ENCODE measurements at regions not wholly inside any gene's neighbourhood (a gene's known extent, or its start where the extent isn't known, plus 50 kb on each side); places are given as distances from the start of the nearest gene placed in this dataset.

DNA sequence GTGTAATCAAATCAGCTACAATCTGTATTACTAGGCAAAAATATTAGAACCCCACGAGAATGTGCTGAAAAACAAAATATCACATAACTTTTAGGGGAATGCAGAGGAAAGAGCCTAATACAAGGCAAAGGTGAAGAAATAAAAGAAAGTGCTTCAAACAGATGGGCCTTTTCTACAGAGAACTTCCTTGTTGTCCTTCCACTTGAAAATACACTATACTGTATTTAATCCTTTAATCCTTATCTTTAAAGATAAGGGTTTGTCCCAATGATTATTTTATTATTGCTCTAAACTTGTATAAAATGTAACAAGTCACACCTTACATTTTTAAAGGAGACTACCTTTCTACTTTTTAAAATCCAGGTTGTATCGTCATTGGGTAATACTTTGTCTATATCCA is 296.5 kb downstream of the NDFIP2 start:
- DNase-seq (ENCODE audit: low read depth), result no peak

DNA sequence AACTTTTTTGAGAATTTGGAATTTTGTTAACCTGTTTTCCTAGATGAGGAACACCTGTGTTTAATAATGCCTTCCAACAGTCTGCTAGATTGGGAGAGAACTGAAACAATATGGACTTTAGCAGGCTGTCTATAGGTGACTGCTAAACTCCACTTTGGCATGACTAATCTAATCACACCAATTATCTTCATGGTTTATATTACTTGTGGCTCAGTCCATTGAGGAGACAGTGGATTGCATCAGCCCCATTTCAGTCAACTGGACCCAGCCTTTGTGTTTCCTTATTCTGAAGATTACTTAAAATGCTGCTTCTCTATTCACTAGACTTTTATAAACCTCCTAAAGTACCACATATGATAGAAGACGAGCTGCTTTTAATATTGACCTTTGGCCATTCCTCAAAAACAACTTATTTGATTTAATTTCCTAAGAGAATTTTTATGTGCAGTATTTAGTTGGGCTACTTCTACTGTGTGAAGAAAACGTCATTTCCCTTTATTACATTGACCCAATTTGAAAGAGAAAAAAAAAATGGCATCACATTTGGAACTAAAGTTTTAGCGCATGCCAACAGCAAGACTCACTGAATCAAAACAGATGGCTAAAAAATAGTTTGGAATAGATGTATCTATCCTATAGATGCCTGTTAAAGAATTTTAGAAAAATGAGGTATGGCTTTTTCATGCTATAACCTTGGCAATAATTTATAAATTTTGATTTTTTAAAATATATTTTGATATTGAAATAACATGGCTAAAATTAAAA is 295.8 kb downstream of the NDFIP2 start:
- DNase-seq (ENCODE audit: low read depth), result no peak

DNA sequence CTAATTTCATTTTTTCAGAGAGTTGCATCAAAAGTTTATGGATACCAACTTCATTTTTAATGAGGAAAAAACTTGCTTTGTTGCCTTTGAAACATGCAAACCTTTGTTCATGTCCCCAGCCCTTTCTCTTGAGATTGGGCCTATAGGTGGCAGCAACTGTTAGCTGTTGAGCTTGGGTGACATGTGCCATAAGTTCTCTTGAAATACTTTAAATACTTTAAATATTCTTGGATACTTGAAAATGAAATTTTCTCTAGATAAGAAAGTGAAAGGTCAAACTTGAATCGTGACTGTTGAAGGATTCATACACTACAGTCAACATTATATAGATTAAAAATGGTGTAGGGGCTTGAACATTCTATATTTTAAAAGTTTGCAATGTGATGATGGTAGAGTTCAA is 294.9 kb downstream of the NDFIP2 start:
- DNase-seq (ENCODE audit: low read depth), result peak; percentile 46

DNA sequence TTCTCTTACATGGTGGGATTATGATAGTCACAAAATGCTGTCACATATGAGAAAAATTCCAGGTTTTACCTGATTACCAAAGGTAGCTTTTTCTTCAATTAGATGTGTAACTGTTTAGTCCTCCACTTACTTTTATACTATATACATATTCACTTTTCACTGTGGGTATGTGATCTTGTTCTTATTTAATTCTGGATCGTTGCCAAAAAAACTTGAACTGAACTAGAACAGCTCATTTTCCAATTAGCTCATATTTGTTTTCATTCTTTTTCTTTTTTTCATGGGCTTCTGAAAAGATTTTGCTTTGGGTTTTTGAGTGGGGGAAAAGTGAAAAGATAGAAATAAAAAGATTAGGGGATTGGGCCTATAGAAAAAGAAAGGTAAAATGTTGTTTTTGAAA is 291.9 kb downstream of the NDFIP2 start:
- no peak for DNase-seq (ENCODE audit: low read depth)

DNA sequence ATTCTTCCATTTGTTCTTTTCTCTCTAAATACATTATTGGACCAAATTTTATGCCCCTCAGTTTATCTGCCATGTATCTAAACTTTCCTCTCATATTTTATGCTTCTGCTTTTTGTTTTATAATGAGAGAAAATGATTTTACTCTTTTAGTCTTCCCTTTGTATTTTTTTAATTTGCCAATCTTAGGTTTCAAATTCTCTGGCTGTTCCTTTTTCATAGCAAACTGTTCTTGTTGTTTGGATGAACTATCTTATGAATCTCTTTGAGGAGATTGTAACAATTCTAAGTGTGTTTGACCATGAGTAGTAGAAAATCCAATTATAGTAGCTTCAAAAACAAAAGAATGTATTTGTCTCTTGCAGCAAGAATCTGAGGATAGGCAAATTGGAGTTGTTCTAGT is 290.5 kb downstream of the NDFIP2 start:
- DNase-seq (ENCODE audit: low read depth), result no peak

DNA sequence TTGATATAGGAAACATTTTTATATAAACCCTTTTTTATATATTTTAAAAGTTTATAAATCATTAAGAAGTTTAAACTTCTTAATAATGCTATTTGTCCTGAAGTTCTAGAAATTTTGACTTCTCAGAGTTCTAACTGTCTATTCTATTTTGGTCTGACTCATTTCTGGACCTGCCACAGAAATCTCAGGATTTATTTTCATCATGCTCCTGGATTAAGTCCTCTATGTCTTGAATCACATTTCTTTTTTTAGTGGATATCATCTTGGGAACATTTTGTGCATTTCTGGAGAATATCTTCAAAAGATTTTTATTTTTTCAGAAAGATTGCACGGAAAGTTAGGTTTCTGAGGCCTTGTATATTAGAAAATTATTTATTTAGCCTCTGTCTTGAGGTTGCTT is 289.1 kb downstream of the NDFIP2 start:
- DNase-seq (ENCODE audit: low read depth), result no peak

DNA sequence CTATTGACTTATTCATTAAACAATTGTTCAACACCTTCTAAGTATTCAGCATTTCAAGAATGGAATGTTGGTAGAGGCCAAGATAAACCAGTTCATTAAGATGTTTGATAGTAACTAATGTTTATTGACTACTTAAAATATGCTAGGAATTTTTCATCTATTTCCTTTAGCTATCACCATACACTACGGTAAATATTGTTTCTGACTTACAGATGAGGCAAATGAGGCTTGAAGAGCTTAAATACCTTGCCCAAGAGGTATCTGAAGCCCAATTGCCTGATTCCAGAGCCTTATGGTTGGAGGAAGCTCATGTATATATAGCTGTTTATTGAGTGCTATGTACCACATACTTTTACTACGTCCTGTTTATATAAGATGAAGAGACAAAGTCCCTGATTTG is 286.2 kb downstream of the NDFIP2 start:
- no peak for DNase-seq (ENCODE audit: low read depth)

DNA sequence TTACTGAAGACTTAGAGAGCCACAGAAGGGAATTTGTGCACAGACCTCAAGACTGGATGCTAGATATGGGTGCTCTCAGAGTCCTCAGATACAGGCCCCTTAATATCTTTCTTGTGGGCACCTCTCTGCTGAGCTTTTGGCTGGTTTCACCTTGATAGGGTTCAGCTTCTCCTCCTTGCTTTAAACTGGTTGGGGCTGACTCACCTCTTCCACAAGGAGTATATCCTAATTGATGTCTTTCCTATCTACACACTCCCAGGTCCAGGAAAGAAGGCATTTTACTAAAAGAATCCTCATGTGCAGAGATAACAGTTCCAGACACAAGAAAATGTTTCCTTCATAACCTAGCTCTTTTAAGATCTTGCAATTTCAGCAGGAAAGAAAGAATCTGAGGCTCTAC is 284.4 kb downstream of the NDFIP2 start:
- no peak for DNase-seq (ENCODE audit: low read depth)

DNA sequence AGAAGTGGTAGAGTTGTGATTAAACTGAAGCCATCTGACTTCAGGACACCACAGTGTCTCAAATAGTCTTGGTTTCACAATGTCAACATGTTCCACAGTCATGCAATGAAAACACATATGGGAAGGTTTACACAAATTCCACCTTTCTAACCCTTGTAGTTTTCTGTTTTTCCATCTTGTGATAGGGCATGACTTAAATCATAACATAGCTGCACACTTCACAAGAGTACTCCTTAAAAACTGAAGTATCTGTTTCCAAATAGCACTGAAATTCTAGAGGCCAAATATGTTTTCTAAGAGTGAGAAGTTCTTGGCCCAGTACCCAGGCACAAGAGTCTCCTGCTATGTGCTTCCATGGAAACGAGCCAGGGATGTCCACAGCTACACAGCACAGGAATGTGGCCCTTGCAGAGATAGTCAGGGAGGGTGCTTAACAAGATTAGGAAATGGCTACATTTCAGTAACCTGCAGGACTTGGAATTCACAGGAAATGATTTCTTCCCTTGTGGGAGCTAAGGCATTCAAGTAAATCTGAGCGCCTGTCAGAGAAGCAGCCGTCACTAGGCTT is 269.1 kb downstream of the NDFIP2 start:
- DNase-seq (ENCODE audit: low read depth), result peak; percentile 49

DNA sequence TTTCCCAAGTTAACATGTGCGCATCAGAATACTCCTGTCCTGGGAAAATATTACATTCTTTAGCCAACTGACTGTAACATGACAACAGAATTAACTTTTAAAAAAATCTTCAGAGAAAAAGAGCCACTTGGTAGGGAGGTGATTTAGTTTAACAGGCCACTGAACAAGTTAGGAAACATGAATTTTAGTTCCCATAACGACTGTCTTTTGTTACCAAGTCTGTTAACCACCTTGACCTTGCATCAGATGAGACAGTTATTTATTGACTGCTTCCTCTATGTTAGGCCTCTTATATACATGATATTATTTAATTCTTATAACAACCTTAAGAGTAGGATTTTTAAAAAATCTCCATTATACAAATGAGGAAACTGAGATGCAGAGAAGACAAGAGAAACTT is 268.6 kb downstream of the NDFIP2 start:
- DNase-seq (ENCODE audit: low read depth), result no peak

DNA sequence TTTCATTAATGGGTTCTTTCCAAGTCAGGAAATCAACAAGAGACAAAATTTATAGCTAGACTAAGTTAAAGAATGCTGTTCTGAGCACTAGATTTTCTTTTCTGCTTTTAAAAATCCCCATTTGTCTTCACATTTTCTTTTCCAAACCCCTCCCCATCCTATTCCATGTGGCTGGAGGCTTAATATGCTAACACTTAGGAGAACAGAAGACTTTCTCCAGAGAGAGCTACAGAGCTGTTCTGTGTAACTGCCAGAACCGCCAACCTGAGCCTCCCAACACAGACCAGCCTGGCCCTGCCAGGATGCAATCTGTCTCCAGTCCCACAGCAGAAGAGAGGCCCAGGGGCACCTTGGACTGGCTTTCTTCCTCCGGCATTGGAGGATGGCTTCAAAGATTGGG is 264.1 kb downstream of the NDFIP2 start:
- no peak for DNase-seq (ENCODE audit: low read depth)

DNA sequence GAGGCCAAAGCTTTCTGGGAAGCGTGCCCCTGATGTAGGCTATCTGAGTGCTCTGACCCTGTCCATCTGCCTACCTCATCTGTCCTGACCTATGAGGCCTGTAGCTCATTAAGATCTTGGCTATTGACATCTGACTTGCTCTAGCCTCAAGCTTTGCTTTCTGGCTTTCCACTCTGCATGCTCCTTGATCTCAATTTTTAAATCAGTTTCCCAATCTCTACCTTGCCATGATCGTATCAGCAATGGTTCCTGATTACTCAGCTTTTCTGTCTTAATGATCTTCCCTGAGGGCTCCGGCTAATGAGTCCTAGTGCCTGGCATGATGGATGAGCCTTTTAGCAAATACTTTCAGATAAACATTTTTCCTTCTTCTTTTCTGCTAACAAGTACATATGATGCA is 262.0 kb downstream of the NDFIP2 start:
- no peak for DNase-seq (ENCODE audit: low read depth)

DNA sequence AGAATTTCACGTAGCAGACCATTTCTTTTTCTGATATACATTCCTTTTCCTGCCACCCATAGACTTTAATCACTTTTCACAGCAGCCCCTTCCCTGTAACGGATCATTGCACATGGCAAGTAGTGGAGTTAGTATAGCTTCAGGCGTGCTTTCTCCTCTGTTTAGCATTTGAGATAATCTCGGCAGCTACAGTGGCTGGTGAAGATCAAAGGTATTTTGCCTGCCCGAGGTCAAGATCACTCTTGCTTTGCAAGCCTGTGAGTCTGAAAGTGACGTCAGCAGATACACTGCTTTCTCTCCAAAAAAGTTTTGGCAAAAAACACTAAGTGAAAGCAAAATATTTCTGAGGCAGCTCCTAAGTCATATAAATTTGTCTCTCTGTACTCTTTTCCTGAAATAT is 260.0 kb downstream of the NDFIP2 start:
- no peak for DNase-seq (ENCODE audit: low read depth)

DNA sequence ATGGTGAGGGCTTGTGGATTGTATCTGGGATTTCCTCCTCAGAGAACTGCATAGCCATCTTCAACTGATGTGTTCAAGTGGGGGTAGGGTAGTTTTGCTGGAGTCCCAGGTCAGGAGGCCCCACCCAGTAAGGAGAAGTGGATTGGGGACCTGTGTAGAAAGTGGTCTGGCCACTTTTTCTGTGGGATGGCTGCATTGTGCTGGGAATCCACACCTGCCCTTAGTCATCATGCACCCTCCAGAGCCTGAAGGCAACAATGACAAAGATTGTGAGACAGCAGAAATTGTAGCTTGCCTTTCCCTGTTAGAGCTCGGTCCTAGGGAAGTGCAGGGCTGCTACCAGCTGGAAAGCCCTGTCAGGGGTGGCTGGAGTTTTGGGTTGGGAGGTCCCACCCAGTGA is 255.4 kb downstream of the NDFIP2 start:
- DNase-seq (ENCODE audit: low read depth), result no peak

DNA sequence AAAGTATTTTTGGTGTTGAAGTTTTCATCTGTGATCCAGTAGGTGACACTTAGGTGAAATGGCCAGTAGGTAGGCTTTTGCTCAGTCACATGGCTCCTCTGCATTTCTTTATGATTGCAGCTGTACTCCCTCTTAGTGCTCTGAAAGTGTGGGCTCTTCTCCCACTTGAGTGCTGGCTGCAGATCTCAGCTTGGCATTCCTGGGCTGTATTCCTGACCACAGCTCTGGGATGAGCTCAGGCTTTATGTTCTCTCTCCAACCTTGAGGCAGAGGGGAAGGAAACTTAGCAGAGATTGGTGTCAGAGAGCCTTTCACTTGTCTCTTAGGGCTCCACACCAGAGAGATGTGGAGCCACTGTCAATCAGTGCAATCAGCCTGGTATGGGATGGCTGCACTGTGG is 254.3 kb downstream of the NDFIP2 start:
- no peak for DNase-seq (ENCODE audit: low read depth)

DNA sequence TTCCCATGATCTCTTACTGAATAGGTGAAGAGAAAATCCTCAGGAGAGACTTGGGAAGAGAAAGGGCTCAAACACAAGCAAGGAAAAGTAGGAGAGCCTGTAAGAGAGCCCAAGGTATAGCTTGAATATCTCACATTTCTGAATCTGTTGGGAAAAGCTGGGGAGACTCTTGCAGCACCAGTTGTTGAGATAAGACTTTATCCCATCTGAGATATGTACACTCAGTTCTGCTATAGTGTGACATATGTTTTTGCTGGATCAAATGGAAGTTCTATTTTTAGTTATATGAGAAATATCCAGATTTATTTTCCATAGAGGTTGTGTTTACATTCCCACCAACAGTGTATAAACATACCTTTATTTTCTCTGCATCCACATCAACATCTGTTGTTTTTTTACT is 246.1 kb downstream of the NDFIP2 start:
- DNase-seq (ENCODE audit: low read depth), result no peak

DNA sequence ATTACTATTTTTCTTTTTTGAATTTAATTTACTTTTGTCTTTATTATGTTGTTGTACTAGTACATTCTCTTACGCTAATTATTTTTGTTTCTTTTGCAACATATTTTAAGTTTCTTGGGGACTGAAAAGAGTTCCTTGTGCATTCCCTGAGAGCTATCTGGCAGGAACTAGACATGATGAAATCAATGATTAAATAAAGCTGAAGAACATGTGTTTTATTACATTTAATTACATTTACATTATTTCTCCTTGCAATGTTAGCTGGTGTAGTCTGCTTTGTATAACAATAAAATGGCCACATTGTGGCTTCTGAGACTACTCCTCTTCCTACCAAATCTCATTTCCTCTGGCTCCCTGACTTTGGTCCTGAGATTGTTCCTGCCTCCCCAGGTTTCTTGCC is 244.9 kb downstream of the NDFIP2 start:
- no peak for DNase-seq (ENCODE audit: low read depth)

DNA sequence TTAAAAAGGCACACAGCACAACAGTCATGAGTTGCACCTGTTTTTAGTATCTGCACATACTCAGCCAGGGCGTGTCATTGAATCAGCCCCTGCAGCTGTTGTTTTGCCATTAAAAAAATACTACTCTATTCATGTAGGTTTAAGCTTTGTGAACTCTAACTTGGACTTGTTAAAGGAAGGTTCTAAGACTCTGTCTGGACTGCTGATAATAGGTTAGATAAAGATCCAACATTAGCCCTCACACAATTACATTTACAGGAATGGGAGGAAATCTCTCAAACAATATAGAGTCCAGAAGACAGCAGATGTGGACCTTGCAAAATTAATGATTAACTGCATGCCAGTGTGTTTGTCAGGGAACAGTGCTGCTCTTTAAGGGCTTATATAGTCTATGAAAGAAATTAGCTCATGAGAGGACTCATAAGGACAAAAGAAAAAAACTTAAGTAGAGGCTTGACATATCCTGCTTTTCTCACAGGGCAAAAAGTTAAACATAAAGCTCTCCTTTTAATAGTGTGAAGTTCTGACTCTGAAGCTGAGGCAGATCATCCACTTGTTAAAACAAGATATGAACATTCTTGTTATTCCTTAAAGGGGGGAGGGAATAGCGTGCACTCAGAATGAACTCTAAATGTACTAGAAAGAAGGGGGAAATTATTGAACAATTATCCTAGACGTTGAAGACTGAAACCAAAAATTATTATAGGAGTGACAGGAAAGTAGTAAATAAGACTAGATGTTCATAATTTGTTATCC is 243.6 kb downstream of the NDFIP2 start:
- no peak for DNase-seq (ENCODE audit: low read depth)

DNA sequence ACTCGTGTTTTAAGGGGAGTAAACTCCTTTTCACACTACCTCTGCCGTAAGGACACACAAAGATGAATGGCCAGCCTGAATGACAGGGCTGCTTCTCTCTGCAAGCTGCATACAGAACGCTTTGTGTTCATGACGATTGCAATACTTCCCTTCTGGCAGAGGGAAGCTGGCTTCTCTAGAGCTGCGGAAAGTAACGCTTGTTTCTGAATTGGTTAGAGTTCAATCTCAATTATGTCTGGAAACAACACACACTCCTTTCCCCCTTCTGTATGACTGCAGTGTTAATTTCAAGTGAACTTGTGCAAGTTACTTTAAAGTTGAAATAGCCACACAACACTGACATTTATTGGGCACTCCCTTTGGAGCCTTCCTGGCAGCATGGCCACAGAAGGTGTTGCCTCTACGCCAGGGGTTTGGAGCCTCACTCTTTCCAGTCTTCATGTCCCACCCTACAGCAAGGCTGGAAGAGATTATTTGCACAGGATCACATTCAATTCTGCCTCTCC is 242.6 kb downstream of the NDFIP2 start:
- no peak for DNase-seq (ENCODE audit: low read depth)

DNA sequence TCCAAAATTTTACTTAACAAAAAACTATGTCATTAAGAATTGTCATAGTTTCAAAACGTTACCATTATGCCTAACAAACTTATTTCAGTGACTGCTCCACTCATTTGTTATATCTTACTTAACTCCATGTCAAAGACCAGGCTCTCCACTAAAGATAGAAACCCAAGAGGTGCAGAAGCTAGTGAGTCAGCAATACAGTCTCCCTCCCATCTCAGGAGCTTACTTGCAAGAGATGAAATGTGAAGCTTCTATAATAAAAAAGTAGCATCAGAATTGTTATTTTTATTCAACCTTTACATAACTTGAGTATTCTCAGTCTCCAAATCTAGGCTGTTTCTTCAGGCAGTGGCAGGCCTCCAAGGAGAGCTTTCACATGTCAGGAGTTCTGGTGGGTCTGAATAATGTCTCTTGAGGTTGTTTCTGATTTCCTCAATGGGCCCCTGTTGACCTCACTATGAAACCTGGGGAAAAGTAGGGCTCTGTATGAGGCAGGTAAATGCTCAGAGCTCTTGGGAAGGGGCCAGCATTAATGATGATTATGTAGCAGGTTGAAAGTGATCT is 242.0 kb downstream of the NDFIP2 start:
- DNase-seq (ENCODE audit: low read depth), result no peak

DNA sequence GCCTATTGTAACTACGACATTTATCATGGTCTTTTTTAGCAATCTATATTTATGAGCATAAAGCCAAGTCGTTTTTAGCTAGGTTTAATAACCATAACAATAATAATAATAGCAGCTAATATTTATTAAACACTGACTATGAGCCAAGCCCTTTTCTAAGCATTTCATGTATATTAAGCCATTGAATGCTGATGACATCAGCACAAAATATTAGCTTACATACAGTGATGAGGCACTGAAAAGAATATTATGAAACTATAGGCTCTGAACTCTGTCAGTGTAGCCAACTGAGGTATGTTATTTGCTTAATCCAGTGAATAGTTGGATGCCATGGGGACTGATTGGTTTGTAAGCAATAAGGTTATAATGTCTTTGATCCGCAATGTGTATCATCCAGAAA is 235.2 kb downstream of the NDFIP2 start:
- no peak for DNase-seq (ENCODE audit: low read depth)

DNA sequence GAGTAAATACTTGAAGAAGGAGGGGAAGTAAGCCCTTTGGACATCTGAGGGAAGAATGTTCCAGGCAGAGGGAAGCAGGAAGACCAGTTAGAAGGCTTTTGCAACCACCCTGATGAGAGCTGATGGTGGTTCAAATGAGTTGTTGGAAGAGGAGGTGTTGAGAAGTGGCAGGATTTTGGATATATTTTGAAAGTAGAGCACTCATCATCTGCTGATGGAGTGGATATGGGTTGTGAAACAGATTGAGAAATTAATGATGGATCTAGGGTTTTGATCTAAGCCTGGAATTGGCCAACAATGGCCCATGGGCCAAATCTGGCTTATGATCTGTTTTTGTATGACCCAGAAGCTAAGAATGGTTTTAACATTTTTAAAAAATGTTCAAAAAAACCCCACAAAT is 230.7 kb downstream of the NDFIP2 start:
- no peak for DNase-seq (ENCODE audit: low read depth)

DNA sequence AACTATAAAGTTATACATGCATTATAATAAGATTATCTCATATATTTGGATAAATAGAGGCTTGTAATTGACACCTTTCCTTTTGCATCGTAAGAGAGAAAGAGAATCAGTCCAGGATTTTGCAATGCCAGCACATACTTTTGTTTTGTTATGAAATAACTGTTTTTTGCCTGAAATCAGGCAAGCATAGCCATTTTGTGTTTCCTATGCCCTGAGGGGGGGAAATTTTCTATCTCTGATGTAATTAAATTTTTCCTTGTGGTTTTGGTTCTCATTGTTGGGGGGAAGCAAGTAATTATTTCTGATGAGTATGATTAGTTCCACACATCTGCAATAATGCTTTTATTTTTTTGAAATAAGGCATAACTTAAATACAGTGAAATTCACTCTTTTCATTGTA is 229.4 kb downstream of the NDFIP2 start:
- no peak for DNase-seq (ENCODE audit: low read depth)
